ENCODE measurements at regions not wholly inside any gene's neighbourhood (a gene's known extent, or its start where the extent isn't known, plus 50 kb on each side); places are given as distances from the start of the nearest gene placed in this dataset.

- H3K4me3 ChIP-seq (ENCODE audit: low read depth, low read length), result no peak overlapping the region
- no peak for TF ChIP-seq CTCF (IDR thresholded peaks at IDR 0.05; ENCODE audit: insufficient read depth, low read depth, low read length)
- ChIA-PET CTCF (no interaction called here), POLR2A (no interaction called here)
- H3K36me3 ChIP-seq (ENCODE audit: control insufficient read depth, insufficient read depth, low read length), result no peaks in the 10 kb centered on the region
- no peak for DNase-seq (ENCODE audit: low read depth)
- H3K27me3 ChIP-seq (ENCODE audit: control insufficient read depth, insufficient read depth, low read length), result no peaks in the 10 kb centered on the region
Observed at GRCh38 chr12:106006382-106006781, 132.4 kb downstream of the NUAK1 start.

GRCh38 chr12:106006940-106007339 is 131.8 kb downstream of the NUAK1 start:
- H3K4me3 ChIP-seq (ENCODE audit: low read depth, low read length), result no peak overlapping the region
- no peak for TF ChIP-seq CTCF (IDR thresholded peaks at IDR 0.05; ENCODE audit: insufficient read depth, low read depth, low read length)
- ChIA-PET CTCF (interaction anchor here (0.6 kb wide), 1 partner anchor 232 kb away, joined by 3 read pairs; no protein-coding TSS in a partner anchor), POLR2A (no interaction called here)
- DNase-seq (ENCODE audit: low read depth), result no peak
- H3K27me3 ChIP-seq (ENCODE audit: control insufficient read depth, insufficient read depth, low read length), result no peaks in the 10 kb centered on the region
- H3K36me3 ChIP-seq (ENCODE audit: control insufficient read depth, insufficient read depth, low read length), result no peaks in the 10 kb centered on the region

GRCh38 chr12:106010741-106011140 is 128.0 kb downstream of the NUAK1 start:
- Histone ChIP-seq H3K27me3 (ENCODE audit: control insufficient read depth, insufficient read depth, low read length) (no peaks in the 10 kb centered on the region), H3K36me3 (ENCODE audit: control insufficient read depth, insufficient read depth, low read length) (no peaks in the 10 kb centered on the region), H3K4me3 (ENCODE audit: low read depth, low read length) (no peak overlapping the region)
- DNase-seq (ENCODE audit: low read depth), result peak; percentile 39
- POLR2A ChIA-PET, result no interaction called here
- CTCF ChIA-PET, result no interaction called here
- no peak for TF ChIP-seq CTCF (IDR thresholded peaks at IDR 0.05; ENCODE audit: insufficient read depth, low read depth, low read length)
